Hepatocyte (in vitro differentiated cells): ENCODE measurements at regions not wholly inside any gene's neighbourhood (a gene's known extent, or its start where the extent isn't known, plus 50 kb on each side); places are given as distances from the start of the nearest gene placed in this dataset.

Source experiments
- CTCF ChIP-seq: fragments of 200-600 bp; sonication (generic); IDR thresholded peaks from 2 replicates; pipeline ENCODE4 v1.5.1; 2016; ENCODE audit warnings: antibody characterized with exemption, mild to moderate bottlenecking; ENCODE audit not compliant: poor library complexity
- EZH2 ChIP-seq: fragments of 200-600 bp; sonication (generic); IDR thresholded peaks from 2 replicates; pipeline ENCODE4 v1.6.1; 2016; ENCODE audit warnings: antibody characterized with exemption, mild to moderate bottlenecking, borderline replicate concordance
- EZH2phosphoT487 ChIP-seq: fragments of 200-600 bp; sonication (generic); IDR thresholded peaks from one replicate; pipeline ENCODE4 v1.6.1; 2018; ENCODE audit warnings: antibody characterized with exemption, mild to moderate bottlenecking, low read depth, moderate library complexity; ENCODE audit not compliant: unreplicated experiment, severe bottlenecking

DNA sequence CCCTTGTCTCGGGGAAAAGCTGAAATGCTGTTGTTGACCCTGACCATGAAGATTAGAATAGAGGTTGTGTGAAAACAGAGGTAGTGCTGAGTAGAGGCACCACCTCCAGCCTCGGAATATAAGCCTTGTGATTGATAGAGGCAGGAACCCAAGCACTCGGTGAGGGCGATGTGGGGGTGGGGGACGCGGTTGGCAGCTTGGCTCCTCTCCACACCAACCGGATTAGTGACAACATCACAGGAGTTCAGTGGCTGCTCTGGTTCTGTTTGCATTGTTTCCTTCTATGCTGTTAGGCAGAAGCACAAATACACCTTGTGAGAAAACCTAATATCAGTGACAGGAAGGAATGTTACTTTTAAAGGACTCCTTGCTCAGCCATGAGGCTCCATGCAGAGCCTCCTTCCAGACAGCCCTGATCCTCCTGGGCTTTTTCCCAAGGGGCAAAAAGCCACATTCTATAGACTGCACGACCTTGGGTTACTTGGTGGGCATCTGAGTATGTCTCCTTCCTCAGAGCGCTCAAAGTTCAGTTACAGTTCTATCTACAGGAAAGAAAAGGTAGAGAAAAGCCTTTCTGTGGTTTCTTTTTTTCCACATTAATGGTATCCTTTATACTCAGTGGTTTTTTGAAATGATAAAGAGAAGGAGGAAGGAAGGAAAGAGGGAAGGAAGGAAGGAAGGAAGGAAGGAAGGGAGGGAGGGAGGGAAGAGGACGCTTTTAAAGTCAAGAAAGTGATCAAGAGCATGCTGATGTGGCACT, 150.4 kb upstream of the NOCT start:
- no peak for TF ChIP-seq CTCF
- no peak for TF ChIP-seq EZH2phosphoT487
- no peak for TF ChIP-seq EZH2
